HEK293 (cell line): ENCODE measurements at regions not wholly inside any gene's neighbourhood (a gene's known extent, or its start where the extent isn't known, plus 50 kb on each side); places are given as distances from the start of the nearest gene placed in this dataset.

Experiments
- CTCF ChIA-PET: fragments of 350-600 bp; formaldehyde crosslinking; extraction: SDS; loops from one replicate; lab custom pipeline; 2021; ENCODE audit warnings: antibody characterized with exemption; lab: Yijun Ruan, JAX
- POLR2A ChIA-PET: fragments of 300-600 bp; formaldehyde crosslinking; extraction: SDS; loops from one replicate; lab custom pipeline; 2020; ENCODE audit warnings: antibody characterized with exemption, inconsistent platforms; lab: Yijun Ruan, JAX
- H3K27ac ChIP-seq: fragments of 200-500 bp; sonication (Bioruptor generic); 2 replicates; pipeline ENCODE4 v1.5.1; 2014; ENCODE audit warnings: low read depth, low read length, control low read depth, inconsistent platforms; ENCODE audit errors: extremely low read depth
- H3K36me3 ChIP-seq, 2 experiments: fragments of 200-500 bp in 1 of 2; sonication (Bioruptor generic) in 1 of 2; 1 replicate in 1 of 2; 2 replicates in 1 of 2; pipeline ENCODE4 v1.5.1; 2014 to 2017; ENCODE audit warnings: inconsistent platforms in 2 of 2, low read length in 2 of 2; ENCODE audit not compliant: control insufficient read depth in 2 of 2, insufficient read depth in 1 of 2
- H3K4me1 ChIP-seq: fragments of 200-500 bp; sonication (Bioruptor generic); 2 replicates; pipeline ENCODE4 v1.5.1; 2014; ENCODE audit warnings: mild to moderate bottlenecking, low read length, inconsistent platforms; ENCODE audit not compliant: control insufficient read depth, insufficient read depth
- H3K4me3 ChIP-seq: 2 replicates; pipeline ENCODE4 v1.5.1; 2011; ENCODE audit warnings: low read depth, mild to moderate bottlenecking, control low read depth, low read length, moderate library complexity
- H3K9me3 ChIP-seq: fragments of 200-500 bp; sonication (Bioruptor generic); 2 replicates; pipeline ENCODE4 v1.5.1; 2014; ENCODE audit warnings: low read depth, low read length, inconsistent platforms; ENCODE audit not compliant: control insufficient read depth, insufficient read depth
- FEZF1 ChIP-seq: fragments of 450-650 bp; formaldehyde crosslinking; IDR thresholded peaks from 2 replicates; pipeline ENCODE4 v1.5.1; 2016; ENCODE audit warnings: missing biosample characterization, missing genetic modification characterization
- GLI4 ChIP-seq: fragments of 450-650 bp; formaldehyde crosslinking; IDR thresholded peaks from 2 replicates; pipeline ENCODE4 v1.5.1; 2016; ENCODE audit warnings: missing biosample characterization, missing genetic modification characterization
- INSM2 ChIP-seq: fragments of 450-650 bp; formaldehyde crosslinking; IDR thresholded peaks from 2 replicates; pipeline ENCODE4 v1.5.1; 2016; ENCODE audit warnings: missing biosample characterization, missing genetic modification characterization
- SP2 ChIP-seq: fragments of 450-650 bp; formaldehyde crosslinking; IDR thresholded peaks from 2 replicates; pipeline ENCODE4 v1.5.1; 2016; ENCODE audit warnings: missing biosample characterization, missing genetic modification characterization
- ZBTB6 ChIP-seq: fragments of 450-650 bp; formaldehyde crosslinking; IDR thresholded peaks from 2 replicates; pipeline ENCODE4 v1.5.1; 2017; ENCODE audit warnings: missing biosample characterization, missing genetic modification characterization
- ZNF19 ChIP-seq: fragments of 450-650 bp; formaldehyde crosslinking; IDR thresholded peaks from 2 replicates; pipeline ENCODE4; 2016; ENCODE audit warnings: missing biosample characterization, missing genetic modification characterization, low read depth
- ZNF274 ChIP-seq, 2 experiments: fragments of 200-500 bp in 1 of 2; fragments of 450-650 bp in 1 of 2; sonication (Bioruptor generic) in 1 of 2; formaldehyde crosslinking in 1 of 2; IDR thresholded peaks; 2 replicates each; pipeline versions ENCODE4 v1.5.1 to v1.6.1; 2014 to 2016; ENCODE audit warnings: borderline replicate concordance in 1 of 2, inconsistent platforms in 1 of 2, low read length in 1 of 2, missing biosample characterization in 1 of 2, missing genetic modification characterization in 1 of 2
- ZNF335 ChIP-seq: fragments of 450-650 bp; formaldehyde crosslinking; conservative IDR thresholded peaks from 2 replicates; pipeline ENCODE4 v1.5.1; 2016; ENCODE audit warnings: missing biosample characterization, missing genetic modification characterization
- ZNF341 ChIP-seq: fragments of 450-650 bp; formaldehyde crosslinking; IDR thresholded peaks from 2 replicates; pipeline ENCODE4; 2016; ENCODE audit warnings: low read depth, missing biosample characterization, missing genetic modification characterization
- ZNF366 ChIP-seq: fragments of 450-650 bp; formaldehyde crosslinking; conservative IDR thresholded peaks from 2 replicates; pipeline ENCODE4 v1.5.1; 2016; ENCODE audit warnings: missing biosample characterization, missing genetic modification characterization
- ZNF473 ChIP-seq: fragments of 450-650 bp; formaldehyde crosslinking; IDR thresholded peaks from 2 replicates; pipeline ENCODE4 v1.5.1; 2017; ENCODE audit warnings: missing biosample characterization, missing genetic modification characterization
- ZNF555 ChIP-seq: fragments of 450-650 bp; formaldehyde crosslinking; conservative IDR thresholded peaks from 2 replicates; pipeline ENCODE4 v1.5.1; 2017; ENCODE audit warnings: missing biosample characterization, mild to moderate bottlenecking, missing genetic modification characterization, inconsistent platforms
- ZNF596 ChIP-seq: fragments of 450-650 bp; IDR thresholded peaks from 2 replicates; pipeline ENCODE4 v1.5.0; 2018; ENCODE audit warnings: missing biosample characterization, mild to moderate bottlenecking, missing genetic modification characterization, moderate library complexity
- ZNF76 ChIP-seq: fragments of 450-650 bp; formaldehyde crosslinking; IDR thresholded peaks from 2 replicates; pipeline ENCODE4; 2016; ENCODE audit warnings: low read depth, missing biosample characterization, missing genetic modification characterization, borderline replicate concordance
- ZSCAN16 ChIP-seq: fragments of 450-650 bp; formaldehyde crosslinking; IDR thresholded peaks from 2 replicates; pipeline ENCODE4 v1.5.1; 2016; ENCODE audit warnings: missing biosample characterization, missing genetic modification characterization
- TF ChIP-seq, protein P1 (sequence below): fragments of 450-650 bp; formaldehyde crosslinking; IDR thresholded peaks from 2 replicates; pipeline ENCODE4 v1.5.1; 2017; ENCODE audit warnings: missing biosample characterization, missing genetic modification characterization

- no peak for TF ChIP-seq FEZF1
Observed at GRCh38 chr1:68625624-68626023, 128.7 kb upstream of the DEPDC1 start (continued).

DNA sequence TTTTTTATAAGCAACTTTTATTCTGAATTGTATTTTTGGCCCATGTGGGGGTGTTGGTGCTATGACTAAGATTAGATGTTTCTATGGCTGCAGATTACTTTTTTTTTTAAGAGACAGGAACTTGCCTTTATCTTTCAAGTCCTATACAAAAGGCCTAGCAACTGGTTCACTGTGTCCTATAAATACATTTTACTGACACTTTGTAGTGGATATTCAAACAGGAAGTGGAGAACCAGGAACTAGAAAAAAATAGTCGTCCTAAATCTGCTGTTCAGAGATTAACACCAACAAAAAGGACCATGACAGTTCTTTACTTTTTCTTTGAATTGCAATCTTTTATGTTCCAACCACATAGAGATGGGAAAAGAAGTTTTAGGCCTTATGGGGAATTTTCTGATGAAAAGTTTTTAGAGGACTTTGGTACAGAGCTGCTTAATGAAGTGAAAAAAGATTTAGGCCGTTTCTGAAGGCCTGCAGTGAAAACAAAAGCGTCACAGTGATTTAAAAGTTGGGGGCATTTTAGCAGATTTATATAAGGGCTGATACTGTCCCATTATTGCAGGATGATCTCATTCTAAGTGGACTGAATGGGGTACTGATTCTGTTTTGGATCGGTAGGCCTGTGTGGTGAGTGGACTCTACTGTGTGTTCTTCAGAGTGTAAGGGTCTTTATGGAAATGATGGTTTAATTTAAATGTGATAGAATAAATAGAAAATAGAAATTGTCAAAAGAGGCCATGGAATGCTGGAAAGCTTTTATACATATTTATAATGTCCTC, 136.4 kb upstream of the DEPDC1 start:
- Histone ChIP-seq H3K9me3 (no peaks in the 10 kb centered on the region), H3K4me1 (no peaks in the 10 kb centered on the region), H3K4me3 (no peak overlapping the region), H3K27ac (no peak overlapping the region), H3K36me3 (no peaks in the 10 kb centered on the region)
- CTCF ChIA-PET = no interaction called here
- POLR2A ChIA-PET = no interaction called here
- TF ChIP-seq GLI4 (tag by site-specific recombination) (no peak), ZNF335 (tag by site-specific recombination) (no peak), ZNF555 (no peak), ZNF473 (no peak), ZNF76 (no peak)
- TF ChIP-seq, protein P1, sequence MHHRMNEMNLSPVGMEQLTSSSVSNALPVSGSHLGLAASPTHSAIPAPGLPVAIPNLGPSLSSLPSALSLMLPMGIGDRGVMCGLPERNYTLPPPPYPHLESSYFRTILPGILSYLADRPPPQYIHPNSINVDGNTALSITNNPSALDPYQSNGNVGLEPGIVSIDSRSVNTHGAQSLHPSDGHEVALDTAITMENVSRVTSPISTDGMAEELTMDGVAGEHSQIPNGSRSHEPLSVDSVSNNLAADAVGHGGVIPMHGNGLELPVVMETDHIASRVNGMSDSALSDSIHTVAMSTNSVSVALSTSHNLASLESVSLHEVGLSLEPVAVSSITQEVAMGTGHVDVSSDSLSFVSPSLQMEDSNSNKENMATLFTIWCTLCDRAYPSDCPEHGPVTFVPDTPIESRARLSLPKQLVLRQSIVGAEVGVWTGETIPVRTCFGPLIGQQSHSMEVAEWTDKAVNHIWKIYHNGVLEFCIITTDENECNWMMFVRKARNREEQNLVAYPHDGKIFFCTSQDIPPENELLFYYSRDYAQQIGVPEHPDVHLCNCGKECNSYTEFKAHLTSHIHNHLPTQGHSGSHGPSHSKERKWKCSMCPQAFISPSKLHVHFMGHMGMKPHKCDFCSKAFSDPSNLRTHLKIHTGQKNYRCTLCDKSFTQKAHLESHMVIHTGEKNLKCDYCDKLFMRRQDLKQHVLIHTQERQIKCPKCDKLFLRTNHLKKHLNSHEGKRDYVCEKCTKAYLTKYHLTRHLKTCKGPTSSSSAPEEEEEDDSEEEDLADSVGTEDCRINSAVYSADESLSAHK (tag by site-specific recombination) = no peak

DNA sequence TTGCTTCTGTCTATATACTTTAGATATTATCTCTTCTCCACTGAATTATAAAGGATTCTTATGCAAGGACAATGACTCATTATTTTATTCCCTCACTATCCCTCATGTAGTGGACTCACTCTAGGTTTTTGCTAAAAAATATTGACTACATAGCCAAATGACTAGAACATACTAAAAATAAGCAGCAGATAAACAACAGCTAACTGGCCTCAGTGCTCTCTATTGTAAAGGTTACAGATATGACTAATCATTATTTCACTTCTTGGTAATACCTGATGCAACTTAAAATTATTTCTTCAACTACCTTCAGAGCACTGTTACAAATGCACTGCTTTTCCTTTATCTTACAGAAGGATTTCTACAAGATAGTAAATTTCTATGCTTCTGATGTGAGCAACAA, 147.6 kb upstream of the DEPDC1 start:
- POLR2A ChIA-PET = no interaction called here
- Histone ChIP-seq H3K36me3 (no peaks in the 10 kb centered on the region), H3K27ac (no peak overlapping the region), H3K9me3 (no peaks in the 10 kb centered on the region), H3K4me3 (no peak overlapping the region), H3K4me1 (no peaks in the 10 kb centered on the region)
- TF ChIP-seq ZBTB6 (tag by site-specific recombination) = no peak
- TF ChIP-seq INSM2 (tag by site-specific recombination) = no peak
- TF ChIP-seq ZNF596 (tag by site-specific recombination) = no peak
- TF ChIP-seq ZNF366 (tag by site-specific recombination) = no peak
- TF ChIP-seq SP2 = no peak
- TF ChIP-seq ZNF341 (tag by site-specific recombination) = no peak
- no peak for TF ChIP-seq ZNF19 (tag by site-specific recombination)
- TF ChIP-seq ZNF274 (IDR thresholded peaks at IDR 0.05; ENCODE audit: low read length) = no peak
- TF ChIP-seq ZNF274 (tag by site-specific recombination; IDR thresholded peaks at IDR 0.05; ENCODE audit: borderline replicate concordance) = no peak
- TF ChIP-seq ZSCAN16 (tag by site-specific recombination) = no peak
- CTCF ChIA-PET = interaction anchor here (0.5 to 0.7 kb wide), 2 partner anchors 540 to 581 kb away, joined by 3 to 4 read pairs; no protein-coding TSS in a partner anchor
